Uterus (tissue), 2 donors: ENCODE measurements at regions not wholly inside any gene's neighbourhood (a gene's known extent, or its start where the extent isn't known, plus 50 kb on each side); places are given as distances from the start of the nearest gene placed in this dataset.

Experiments used
- CTCF ChIP-seq, 4 experiments: fragments of 200-600 bp in 2 of 4; fragments of 450-650 bp in 2 of 4; sonication (generic) in 2 of 4; IDR thresholded peaks; one replicate each; pipeline ENCODE4 v1.5.1; 2016 to 2019; ENCODE audit warnings: antibody characterized with exemption in 4 of 4, mild to moderate bottlenecking in 2 of 4, moderate library complexity in 1 of 4
- POLR2A ChIP-seq, 2 donors: fragments of 450-650 bp; IDR thresholded peaks; one replicate each; pipeline ENCODE4 v1.6.1; 2016; ENCODE audit warnings: antibody characterized with exemption in 2 of 2, mild to moderate bottlenecking in 1 of 2, moderate library complexity in 1 of 2

DNA sequence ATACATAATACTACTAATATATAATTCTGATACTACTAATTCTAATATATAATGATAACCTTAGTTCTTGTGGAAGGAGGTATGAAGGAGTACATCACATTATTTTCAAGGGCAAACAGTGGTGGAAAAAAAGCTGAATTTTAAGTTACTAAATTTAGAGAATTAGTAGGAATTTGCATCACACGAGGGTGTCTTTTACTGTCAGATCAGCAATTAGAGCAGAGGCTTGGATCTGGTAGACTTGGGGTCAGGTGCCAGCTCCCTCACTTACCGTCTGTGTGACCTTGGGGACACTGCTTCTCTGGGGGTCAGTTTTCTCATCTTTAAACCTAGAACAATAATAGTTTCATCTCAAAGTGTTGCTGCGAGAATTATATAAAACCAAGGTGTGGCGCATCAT, 114.1 kb upstream of the NEDD4L start:
- TF ChIP-seq CTCF (IDR thresholded peaks at IDR 0.05) (no peak), POLR2A (IDR thresholded peaks at IDR 0.05) (no peak)
